Ishikawa (cell line): ENCODE measurements at regions not wholly inside any gene's neighbourhood (a gene's known extent, or its start where the extent isn't known, plus 50 kb on each side); places are given as distances from the start of the nearest gene placed in this dataset.

Experiments
- CREB1 ChIP-seq: IDR thresholded peaks from 2 replicates; pipeline ENCODE4 v1.6.1; 2012; ENCODE audit warnings: low read depth
- MAX ChIP-seq: IDR thresholded peaks from 2 replicates; pipeline ENCODE4 v1.6.1; 2012
- NFIC ChIP-seq: IDR thresholded peaks from 2 replicates; pipeline ENCODE4 v1.6.1; 2012
- RAD21 ChIP-seq: IDR thresholded peaks from 2 replicates; pipeline ENCODE4 v1.6.1; 2012; ENCODE audit warnings: low read depth
- TCF12 ChIP-seq: IDR thresholded peaks from 2 replicates; pipeline ENCODE4 v1.6.1; 2012; ENCODE audit warnings: low read depth

GRCh38 chr10:85459906-85460305 is 906.7 kb downstream of the GRID1 start:
- TF ChIP-seq CREB1 (no peak), NFIC (no peak), MAX (no peak), RAD21 (no peak), TCF12 (no peak)
